Keratinocyte (primary cell): ENCODE measurements at regions not wholly inside any gene's neighbourhood (a gene's known extent, or its start where the extent isn't known, plus 50 kb on each side); places are given as distances from the start of the nearest gene placed in this dataset.

Experiments used
- DNase-seq: peaks from one replicate; pipeline ENCODE4 v3.0.0-alpha.2; 2011; ENCODE audit warnings: low read depth, missing footprints, low spot score
- FAIRE-seq: peaks from 2 replicates; lab custom pipeline; 2011; peaks lifted over from hg19 to GRCh38; lab: Jason Lieb, UNC
- H2AFZ ChIP-seq: 2 replicates; pipeline ENCODE4 v1.6.0; 2012; ENCODE audit warnings: low read length, control low read depth, inconsistent platforms; ENCODE audit not compliant: control insufficient read depth
- H3K27ac ChIP-seq: 2 replicates; pipeline ENCODE4 v1.5.1; 2011; ENCODE audit warnings: low read length; ENCODE audit not compliant: control insufficient read depth, insufficient read depth
- H3K27me3 ChIP-seq: 3 replicates; pipeline ENCODE4 v1.6.0; 2011; ENCODE audit warnings: low read length; ENCODE audit not compliant: control insufficient read depth, insufficient read depth; ENCODE audit errors: extremely low read depth
- H3K36me3 ChIP-seq, 2 experiments: 2 replicates in 1 of 2; 3 replicates in 1 of 2; pipeline ENCODE4 v1.5.1; 2011; ENCODE audit warnings: low read length in 2 of 2, mild to moderate bottlenecking in 1 of 2; ENCODE audit not compliant: control insufficient read depth in 2 of 2, insufficient read depth in 2 of 2; ENCODE audit errors: extremely low read depth in 1 of 2
- H3K4me1 ChIP-seq: 3 replicates; pipeline ENCODE4 v1.5.1; 2011; ENCODE audit warnings: low read length; ENCODE audit not compliant: control insufficient read depth, insufficient read depth; ENCODE audit errors: extremely low read depth
- H3K4me2 ChIP-seq: 3 replicates; pipeline ENCODE4 v1.6.0; 2011; ENCODE audit warnings: low read depth, low read length; ENCODE audit not compliant: control insufficient read depth, insufficient read depth; ENCODE audit errors: extremely low read depth
- H3K4me3 ChIP-seq, 3 experiments: fragments of 200-600 bp in 1 of 3; sonication (generic) in 1 of 3; 2 replicates in 2 of 3; 3 replicates in 1 of 3; pipeline ENCODE4 v1.5.1; 2011 to 2016; ENCODE audit warnings: low read length in 3 of 3, mild to moderate bottlenecking in 3 of 3, control low read depth in 2 of 3, inconsistent platforms in 1 of 3, low read depth in 1 of 3, mixed read lengths in 1 of 3, mixed run types in 1 of 3, moderate library complexity in 1 of 3; ENCODE audit not compliant: control insufficient read depth in 2 of 3, insufficient read depth in 2 of 3; ENCODE audit errors: extremely low read depth in 1 of 3
- H3K79me2 ChIP-seq: 2 replicates; pipeline ENCODE4 v1.6.0; 2012; ENCODE audit warnings: low read length; ENCODE audit not compliant: control insufficient read depth, insufficient read depth
- H3K9ac ChIP-seq: 3 replicates; pipeline ENCODE4 v1.6.0; 2011; ENCODE audit warnings: low read length; ENCODE audit not compliant: control insufficient read depth, insufficient read depth; ENCODE audit errors: extremely low read depth
- H3K9me1 ChIP-seq: 3 replicates; pipeline ENCODE4 v1.6.0; 2011; ENCODE audit warnings: low read length; ENCODE audit not compliant: control insufficient read depth, insufficient read depth; ENCODE audit errors: extremely low read depth
- H3K9me3 ChIP-seq: 2 replicates; pipeline ENCODE4 v1.5.1; 2012; ENCODE audit warnings: low read depth, low read length; ENCODE audit not compliant: control insufficient read depth
- H4K20me1 ChIP-seq: 3 replicates; pipeline ENCODE4 v1.6.0; 2011; ENCODE audit warnings: low read length; ENCODE audit not compliant: control insufficient read depth, insufficient read depth; ENCODE audit errors: extremely low read depth
- CTCF ChIP-seq, 3 experiments: IDR thresholded peaks in 1 of 3; conservative IDR thresholded peaks in 1 of 3; optimal IDR thresholded peaks in 1 of 3; 2 replicates in 2 of 3; 3 replicates in 1 of 3; pipeline versions ENCODE3 to v1.5.1; 2011; ENCODE audit warnings: low read length in 3 of 3, mild to moderate bottlenecking in 3 of 3, moderate library complexity in 2 of 3, control low read depth in 1 of 3, inconsistent platforms in 1 of 3; ENCODE audit not compliant: insufficient read depth in 2 of 3; ENCODE audit errors: extremely low read depth in 1 of 3
- EZH2 ChIP-seq: IDR thresholded peaks from one replicate; pipeline ENCODE4 v1.6.1; 2012; ENCODE audit warnings: inconsistent platforms, mild to moderate bottlenecking, low read length, moderate library complexity
- dilution Hi-C: fragments of 300-500 bp; cut with MboI; formaldehyde crosslinking; loops from one replicate; pipeline ENCODE4 v1.7.0; 2020; ENCODE audit warnings: low sequenced_read_pairs; ENCODE audit not compliant: extremely low pct_ligation_motif_present

- Histone ChIP-seq H4K20me1 (no peaks in the 10 kb centered on the region), H3K9me3 (no peaks in the 10 kb centered on the region), H3K36me3 (no peaks in the 10 kb centered on the region), H3K9ac (no peak overlapping the region), H3K4me3 (no peak overlapping the region), H3K4me1 (peaks cover under 1% of the 10 kb centered on the region), H3K27me3 (no peaks in the 10 kb centered on the region), H3K79me2 (no peaks in the 10 kb centered on the region), H3K9me1 (no peaks in the 10 kb centered on the region), H3K4me2 (no peak overlapping the region), H3K27ac (no peak overlapping the region), H2AFZ (no peak overlapping the region)
- DNase-seq (no peak), FAIRE-seq (no peak)
- TF ChIP-seq EZH2 (no peak), CTCF (optimal IDR thresholded peaks at IDR 0.05 in 1 of 3, IDR thresholded peaks at IDR 0.05 in 1 of 3, conservative IDR thresholded peaks at IDR 0.05 in 1 of 3; ENCODE audit: extremely low read depth in 1 of 3, insufficient read depth in 2 of 3, low read length in 3 of 3) (no peak)
- dilution Hi-C loops, result no loop called here
Observed at GRCh38 chr16:80046848-80047247, 446.3 kb upstream of the MAF start.

GRCh38 chr16:80046261-80046660 lies 445.7 kb upstream of the MAF start:
- peaks cover 7% of the 10 kb centered on the region for H3K4me1 ChIP-seq
- H3K4me3 ChIP-seq, result no peak overlapping the region
- no peaks in the 10 kb centered on the region for H3K9me1 ChIP-seq
- dilution Hi-C loops, result no loop called here
- no peaks in the 10 kb centered on the region for H3K27me3 ChIP-seq
- TF ChIP-seq EZH2, result no peak
- no peak for TF ChIP-seq CTCF (optimal IDR thresholded peaks at IDR 0.05 in 1 of 3, IDR thresholded peaks at IDR 0.05 in 1 of 3, conservative IDR thresholded peaks at IDR 0.05 in 1 of 3; ENCODE audit: extremely low read depth in 1 of 3, insufficient read depth in 2 of 3, low read length in 3 of 3)
- no peaks in the 10 kb centered on the region for H3K79me2 ChIP-seq
- no peaks in the 10 kb centered on the region for H3K9me3 ChIP-seq
- H4K20me1 ChIP-seq, result no peaks in the 10 kb centered on the region
- H3K27ac ChIP-seq, result no peak overlapping the region
- H3K4me2 ChIP-seq, result no peak overlapping the region
- H3K36me3 ChIP-seq, result no peaks in the 10 kb centered on the region
- no peak overlapping the region for H3K9ac ChIP-seq
- DNase-seq, result no peak
- H2AFZ ChIP-seq, result no peak overlapping the region
- FAIRE-seq, result no peak
